ENCODE measurements at regions not wholly inside any gene's neighbourhood (a gene's known extent, or its start where the extent isn't known, plus 50 kb on each side); places are given as distances from the start of the nearest gene placed in this dataset.

DNA sequence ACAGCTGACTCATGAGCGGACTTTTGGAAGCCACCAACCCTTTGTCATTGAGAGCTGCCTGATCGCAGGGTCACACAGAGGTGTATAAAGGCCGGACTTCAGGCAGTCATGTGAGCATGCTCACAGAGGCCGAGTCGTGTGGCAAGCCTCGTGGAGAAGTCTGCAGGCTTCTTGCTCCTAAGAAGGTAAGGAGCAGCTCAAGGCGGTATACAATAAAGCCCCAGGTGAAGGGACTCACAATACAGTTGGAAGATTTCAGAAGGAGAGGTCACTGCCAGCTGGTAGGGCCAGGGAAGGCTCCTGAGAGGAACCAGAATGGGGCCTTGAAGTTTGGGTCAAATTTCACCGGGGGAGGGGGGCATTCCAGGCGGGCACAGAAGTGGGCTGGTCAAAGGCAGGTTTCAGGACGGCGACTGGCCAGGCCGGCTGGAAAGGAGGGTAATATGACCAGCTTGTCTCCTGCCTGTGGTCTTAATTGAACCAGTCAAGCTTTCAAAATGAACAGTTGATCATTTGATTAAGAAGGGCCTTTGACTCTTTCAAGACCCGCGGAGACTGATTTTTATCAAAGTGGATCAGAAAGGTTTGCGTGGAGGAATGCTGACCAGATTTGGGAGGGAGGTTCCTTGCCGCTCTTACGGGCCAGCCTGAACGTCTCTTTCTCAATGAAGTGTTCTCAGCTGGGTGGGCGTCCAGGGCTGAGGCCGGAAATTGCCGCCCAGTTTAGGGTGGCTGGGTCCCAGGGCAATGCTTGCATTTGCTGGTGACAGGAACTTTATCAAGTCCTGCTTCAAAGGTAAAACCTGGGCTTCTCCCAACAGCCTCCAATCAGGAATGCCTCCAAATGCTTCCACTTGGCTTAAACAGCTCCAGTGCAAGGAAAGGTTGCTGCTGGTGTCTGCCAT is 178.6 kb downstream of the EMX2 start:
- DNase-seq = peak in 1 of 2 experiments; percentile 12

DNA sequence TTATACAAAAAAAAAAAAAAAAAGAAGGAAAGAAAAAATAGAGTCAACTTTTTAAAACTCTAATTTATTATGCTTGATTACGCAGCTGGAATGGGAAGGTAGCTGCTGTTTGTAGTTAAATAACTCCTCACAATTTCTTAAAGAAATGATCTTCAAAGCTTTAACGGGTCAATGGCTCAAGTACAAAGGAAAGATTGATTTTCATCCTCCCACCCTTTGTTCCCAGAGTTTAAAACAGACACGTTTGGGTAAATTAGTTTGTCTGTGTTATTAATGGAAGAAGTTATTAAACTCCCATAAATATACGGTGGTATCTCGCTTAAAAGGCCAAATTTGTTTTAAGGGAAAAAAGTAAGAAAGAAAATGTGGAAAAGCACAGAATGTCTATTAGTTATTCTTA is 179.3 kb downstream of the EMX2 start:
- DNase-seq = no peak

DNA sequence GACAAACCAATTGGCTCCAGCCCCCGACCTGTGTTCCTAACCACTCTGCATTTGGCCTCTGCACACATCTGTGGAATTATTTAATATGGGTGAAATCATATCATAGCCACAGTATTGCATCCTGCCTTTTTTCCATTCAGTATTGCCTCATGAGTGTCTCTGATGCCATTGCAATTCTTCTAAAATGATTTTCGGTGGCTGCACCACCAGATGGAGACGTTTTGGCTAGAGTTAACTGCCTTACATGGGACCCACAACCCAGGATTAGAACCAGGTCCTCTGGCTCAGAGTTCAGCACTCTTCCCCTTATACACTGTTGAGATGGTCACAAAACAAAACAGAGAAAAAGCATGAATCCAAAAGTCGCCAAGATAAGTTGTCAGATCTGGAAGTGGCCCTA is 180.8 kb downstream of the EMX2 start:
- no peak for DNase-seq

DNA sequence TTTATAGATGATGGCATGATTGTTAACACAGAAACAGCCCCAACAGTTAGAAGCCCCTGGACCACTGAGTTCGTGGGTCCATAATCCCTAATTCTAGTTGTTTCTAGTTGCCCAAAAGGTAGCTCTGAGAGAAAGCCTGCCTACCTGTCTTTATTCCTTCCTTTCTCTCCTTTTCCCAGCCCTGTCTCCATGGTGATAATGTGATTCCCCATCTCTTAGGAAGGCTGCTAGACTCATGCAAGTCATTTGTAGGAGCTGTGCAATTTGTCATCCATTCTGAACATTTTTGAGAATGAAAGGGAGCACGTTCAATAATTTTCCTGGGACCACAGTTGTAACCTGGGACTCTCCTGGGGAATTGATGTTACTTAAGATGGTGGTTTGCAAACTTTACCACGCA is 183.4 kb downstream of the EMX2 start:
- DNase-seq = no peak

DNA sequence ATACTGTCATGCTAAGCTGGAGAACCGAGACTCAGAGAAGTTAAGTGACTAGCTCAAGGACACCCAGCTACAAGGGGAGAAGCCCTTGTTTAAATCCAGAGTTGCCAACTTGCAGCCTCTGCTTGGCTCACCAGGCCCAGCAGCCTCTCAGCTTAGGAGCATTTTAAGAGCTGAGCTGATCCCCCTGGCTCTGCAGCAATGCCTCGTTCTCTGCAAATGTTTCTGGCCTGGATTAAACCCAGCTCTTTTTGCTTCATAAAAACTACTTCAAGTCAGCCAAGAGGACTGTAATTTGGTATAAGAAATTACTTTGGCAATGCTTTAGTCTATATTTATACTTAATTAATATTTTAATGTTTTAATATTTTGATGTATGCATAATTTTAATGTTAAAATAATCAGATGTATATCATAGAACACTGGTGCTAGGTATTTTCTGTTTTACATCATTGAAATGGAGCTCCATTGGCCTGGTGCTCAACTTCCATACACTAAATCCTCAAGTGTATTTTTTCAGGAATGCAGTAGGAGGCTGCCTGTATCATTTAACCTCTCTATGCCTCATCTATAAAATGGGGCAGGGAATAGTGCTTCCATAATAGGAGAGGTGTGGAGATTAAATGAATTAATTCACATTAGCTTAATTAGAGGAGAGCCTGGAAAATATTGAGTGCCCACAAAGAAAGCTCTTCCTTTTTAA is 184.2 kb downstream of the EMX2 start:
- DNase-seq = no peak

DNA sequence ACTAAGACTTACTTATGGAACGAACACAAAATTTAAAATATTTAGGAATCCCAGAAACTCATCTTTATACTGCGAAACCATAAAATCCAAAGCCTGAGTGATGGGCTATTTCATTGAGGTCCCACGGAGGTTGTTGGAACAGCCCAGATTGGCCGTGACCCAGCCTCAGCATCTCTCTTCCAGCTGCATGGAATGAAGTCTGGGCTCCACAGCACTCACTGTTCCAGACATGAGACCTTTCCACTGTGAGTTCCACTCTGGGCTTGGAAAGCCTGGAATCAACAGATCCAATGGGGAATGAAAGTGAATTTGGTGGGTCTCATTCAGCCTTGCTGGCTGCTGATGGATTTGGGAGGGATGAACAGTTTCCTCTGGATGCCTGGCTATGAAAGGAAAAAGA is 184.9 kb downstream of the EMX2 start:
- no peak for DNase-seq

DNA sequence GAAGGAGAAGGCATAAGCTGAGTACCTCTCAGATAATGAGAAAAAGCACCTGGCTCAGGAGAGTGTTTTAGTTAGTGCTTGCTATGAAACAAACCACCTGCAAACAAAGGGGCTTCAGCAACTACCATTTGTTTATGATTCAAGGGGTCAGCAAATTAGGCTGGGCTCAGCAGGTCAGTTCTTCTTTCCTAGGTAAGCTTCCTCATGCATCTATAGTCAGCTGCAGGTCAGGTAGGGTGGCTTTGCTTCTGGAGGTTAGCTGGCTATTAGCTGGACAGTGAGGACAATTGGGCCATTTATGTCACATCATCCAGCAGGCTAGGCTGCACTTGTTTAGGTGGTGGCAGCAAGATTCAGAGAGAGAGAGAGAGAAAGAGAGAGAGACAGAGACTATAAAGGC is 185.5 kb downstream of the EMX2 start:
- no peak for DNase-seq

DNA sequence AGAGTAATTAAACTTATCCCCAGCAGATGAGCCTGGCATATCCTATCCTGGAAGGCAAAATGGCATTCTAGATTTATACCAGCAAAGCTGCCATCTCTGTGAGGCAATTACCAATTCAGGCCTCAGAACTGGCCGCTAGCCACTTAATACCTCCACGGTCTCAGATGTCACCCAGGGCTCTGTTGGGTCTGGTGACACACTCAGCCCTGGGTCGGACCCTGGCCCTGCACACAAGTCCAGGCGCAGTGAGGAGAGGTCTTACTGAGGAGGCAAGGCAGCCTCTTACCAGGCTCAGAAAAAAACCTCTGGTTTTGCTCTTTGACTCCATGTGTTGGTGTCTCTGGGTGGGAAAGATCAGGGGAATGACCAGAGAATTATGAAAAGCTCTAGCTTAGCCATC is 186.6 kb downstream of the EMX2 start:
- no peak for DNase-seq

DNA sequence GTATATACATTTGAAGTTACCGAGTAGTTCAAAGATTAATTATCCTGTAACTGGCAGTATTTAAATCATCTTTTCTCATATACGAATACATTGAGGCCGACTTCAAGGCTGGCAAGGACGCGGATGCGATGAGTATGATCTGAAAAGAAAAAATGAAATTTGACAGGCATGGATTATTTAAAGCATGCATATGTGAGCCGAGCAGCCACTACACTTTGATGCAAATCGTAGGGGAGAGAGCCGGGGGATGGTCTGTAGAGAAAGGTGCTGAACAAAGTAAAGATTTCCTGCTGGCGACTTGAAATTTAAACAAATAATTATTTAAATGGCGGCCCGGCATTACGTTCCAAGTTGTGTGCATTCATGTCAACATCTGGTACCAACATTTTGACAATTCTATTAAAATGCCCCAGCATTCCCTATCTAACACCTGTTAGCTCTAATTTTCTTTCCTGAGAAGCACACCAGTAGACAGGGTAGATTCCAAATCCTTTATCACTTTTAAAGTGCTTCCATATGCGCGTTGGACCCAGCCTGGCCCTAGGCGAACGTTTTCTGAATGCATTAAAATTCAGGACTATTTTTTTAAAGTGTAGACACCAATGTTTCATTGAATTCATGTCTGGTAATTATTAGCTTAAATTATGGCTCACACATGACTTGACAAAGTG is 188.7 kb downstream of the EMX2 start:
- DNase-seq = peak; percentile 10 to 52

DNA sequence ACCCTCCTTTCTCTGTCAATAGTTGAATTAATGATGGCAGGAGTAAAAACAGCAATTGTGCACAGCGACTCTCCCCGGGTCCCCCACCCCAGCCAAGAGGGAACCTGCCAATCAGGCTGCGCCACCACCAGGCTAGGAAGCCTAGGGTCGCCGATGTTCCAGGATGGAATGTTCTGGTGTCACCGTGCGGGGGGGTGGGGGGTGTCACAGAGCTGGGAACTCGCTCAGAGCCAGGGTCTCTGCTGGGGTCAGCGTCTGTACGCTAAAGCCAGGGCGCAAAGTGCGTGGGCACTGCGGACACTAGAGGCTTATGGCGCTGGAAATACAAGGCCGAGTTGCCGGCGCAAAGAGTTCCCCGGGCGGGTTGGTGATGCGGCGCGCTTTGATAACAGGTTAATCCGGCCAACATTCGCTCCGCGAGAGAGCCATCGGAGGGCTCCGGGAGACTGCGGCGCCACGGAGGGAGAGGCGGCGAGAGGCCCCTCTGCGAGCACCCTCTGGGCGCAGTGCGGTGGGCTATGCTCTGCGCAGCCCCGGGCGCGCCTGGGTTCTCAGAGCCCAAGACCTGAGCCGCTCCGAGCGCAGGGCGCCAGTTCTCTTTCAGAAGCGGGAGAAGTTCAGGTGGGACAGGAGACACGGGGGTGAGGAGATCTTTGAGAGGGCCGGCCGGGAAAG is 192.3 kb downstream of the EMX2 start:
- DNase-seq = no peak

DNA sequence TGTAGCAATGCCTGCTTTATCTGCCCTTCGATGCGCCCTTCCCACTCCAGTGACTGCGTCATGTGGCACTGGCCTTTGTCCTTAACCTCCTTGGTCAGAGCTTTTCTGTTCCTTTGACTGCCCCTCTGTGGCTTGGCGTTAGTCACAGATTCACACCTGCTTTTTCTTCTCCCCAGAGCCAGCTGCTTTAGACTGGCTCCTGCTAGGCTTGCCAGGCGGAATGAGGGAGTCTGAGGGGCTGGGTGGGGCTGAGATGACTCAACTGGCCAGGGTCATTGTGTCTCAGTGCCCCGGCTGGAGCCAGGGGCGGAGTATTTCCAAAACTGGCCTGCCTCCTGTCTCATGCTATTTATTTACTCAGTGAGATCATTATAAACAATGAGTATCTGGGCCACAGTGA is 194.1 kb downstream of the EMX2 start:
- no peak for DNase-seq

DNA sequence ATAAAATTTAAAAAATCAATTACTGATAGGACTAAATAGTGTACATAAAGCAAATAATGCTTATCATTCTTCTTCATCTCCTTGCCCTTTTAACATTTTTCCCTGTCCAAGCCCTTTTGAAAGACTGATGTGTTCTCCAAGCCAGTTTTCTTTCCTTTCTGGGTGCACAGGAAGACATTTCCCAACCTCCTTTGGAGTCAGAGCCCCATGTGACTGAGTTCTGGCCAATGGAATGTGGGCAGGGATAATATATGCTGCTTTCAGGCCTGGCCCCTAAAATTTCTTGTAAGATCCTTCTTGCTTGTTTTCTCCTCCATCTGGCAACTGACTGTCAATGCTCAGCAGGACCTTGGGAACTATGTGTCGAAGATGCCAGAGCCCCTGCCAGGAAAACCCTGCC is 197.5 kb downstream of the EMX2 start:
- DNase-seq = no peak

DNA sequence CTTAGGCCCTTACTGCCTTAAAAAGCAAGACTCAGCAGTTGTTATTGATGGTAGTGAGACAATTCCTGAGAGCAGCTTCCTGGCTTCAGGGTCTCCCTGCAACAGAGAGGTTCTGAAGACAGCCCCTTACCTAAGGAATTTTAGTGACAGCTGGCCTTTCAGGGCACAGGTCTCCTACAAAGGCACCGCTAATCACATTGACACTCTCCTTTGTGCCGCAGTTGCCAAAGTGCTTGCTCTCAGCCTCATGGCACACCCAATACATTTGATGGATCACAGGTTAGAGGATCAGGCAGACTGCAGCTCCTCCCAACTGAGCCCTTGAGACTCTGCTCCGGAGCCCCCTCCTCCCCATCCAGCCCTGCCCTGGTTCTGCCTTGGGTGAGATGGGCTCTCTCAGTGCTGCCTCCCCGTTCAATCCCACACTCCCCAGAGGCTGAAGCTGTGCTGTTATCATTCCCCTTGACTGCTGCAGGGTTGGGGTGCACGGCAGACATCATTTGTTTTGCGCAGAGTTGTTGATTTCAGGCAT is 198.2 kb downstream of the EMX2 start:
- no peak for DNase-seq

DNA sequence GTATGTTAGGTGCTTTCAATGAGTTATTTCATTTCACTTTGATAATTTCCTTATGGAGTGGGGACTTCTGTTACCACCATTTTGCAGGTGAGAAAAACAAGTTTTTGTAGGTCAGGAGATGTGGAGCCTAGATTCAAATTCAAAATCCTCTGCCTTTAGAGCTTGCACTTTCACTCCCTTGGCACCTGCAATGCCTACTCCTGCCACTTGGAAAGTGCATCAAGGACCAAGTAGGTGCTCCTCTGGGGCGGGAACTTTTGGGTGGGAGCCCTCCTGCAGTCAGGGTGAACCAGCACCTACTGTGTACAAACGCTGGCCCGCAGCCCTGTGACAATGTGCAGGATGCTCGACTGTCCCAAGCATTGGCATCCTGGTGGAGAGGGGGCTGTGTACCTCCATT is 199.0 kb downstream of the EMX2 start:
- no peak for DNase-seq

DNA sequence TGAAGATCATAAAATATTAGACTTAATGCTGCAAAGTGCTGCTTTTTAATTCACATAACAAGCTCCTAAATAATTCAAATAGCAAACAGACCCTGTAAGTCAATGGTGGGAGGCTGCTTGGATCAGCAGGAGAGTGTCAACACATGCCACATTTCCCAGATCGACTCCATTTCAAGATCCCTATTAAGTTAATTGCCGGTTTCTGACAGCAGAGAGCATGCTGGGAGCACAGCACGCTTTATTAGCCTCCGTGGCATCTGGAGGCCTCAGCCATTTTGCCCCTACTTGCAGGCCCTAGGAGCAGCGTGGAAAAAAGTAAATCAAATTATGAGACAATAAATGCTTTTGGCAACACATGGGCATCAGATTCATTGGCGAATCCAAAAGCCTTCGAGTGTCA is 201.0 kb downstream of the EMX2 start:
- DNase-seq = no peak

DNA sequence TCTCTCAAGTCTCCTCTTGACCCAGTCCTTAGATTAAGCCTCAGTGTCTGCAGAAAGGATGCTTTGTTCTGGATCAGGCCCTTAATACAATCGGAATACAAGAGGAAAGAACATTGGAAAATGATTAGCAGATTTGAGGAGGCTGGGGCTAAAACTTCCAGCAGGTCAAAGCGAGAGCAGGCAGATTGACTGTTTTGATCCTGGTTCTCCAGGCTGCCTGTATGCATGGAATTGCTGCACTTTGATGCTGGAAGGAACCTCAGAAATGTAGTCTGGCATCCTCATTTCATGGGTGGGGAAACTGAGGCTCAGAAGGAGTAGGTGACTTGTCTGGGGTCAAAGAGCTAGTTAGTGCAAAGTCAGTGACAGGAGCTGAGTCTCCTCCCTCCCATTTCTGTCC is 202.8 kb downstream of the EMX2 start:
- no peak for DNase-seq

DNA sequence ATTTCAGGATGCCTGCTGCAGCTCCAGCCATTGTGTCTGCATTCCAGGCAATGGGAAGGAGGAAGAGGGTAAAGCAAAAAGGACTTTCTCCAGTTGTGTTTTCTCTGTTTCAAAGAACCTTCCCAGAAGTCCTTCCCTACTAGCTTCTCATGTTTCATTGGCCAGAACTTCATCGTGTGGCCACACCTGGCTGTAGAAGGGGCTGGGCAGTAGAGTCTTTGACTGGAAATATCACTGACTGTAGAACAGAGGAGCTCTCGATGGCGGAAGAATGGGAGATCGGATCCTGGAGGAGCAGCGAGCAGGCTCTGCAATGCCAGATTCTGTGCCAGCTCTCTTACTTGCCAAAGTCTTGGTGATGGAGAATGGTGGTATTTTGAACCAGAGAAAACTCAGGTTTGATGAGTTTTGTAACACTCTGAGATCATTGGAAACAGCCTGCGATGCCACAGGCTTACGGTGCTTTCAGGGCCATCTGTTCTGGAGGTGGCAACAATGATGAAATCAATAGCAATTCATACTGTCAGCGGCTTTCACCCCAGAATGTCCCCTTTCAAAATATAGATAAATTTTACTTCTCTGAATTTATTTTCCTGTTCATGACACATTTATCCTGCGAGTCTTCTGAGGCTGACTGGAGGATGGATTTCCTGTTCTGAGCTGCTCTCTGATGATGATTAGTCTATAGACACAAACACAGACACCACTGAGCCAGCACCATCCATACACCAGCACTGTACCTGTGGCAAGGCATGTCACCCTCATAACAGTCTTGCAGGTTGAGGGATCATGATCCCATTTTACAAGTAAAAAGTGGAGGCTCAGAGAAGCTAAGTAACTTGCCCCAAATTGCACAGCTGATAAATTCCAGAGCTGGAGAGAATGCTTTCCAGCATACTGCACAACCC is 204.2 kb downstream of the EMX2 start:
- DNase-seq = no peak

DNA sequence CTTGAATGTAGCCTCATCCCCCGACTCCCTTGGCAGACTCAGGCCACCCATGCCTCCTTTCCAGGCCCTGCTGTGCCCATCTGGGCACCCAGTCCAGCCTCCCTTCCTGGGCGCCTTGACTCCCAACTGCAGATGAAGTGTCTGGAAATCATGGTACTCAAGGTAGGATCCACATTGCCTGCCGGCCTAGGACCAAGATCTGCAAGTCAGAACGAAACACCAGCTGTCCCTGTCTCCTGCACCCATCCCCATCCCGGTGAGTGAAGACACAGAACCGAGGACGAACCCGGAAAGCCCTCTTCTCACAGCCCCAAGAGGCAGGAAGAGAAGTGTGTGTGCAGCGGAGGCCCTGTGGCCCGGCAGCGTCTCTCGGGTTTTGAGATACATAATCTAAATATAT is 205.1 kb downstream of the EMX2 start:
- DNase-seq = no peak

DNA sequence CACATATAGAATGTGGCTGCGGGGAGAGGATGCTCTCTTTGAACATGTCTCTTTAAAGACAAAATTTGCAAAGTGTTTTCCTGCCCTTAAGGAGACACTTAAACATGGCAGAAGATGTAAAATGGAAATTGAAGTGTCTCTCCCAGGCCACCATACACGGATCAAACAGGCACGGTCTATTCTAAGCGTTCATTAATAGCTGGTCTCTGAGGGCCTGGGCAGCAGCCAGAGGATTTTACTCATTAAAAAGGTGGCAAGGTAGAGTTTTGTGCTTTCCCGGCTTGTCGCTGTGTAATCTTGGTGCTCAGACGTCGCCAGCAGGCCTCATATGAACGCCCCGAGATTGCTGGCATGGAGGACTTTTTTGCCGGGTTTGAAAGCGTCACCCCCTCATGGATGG is 205.5 kb downstream of the EMX2 start:
- DNase-seq = no peak

DNA sequence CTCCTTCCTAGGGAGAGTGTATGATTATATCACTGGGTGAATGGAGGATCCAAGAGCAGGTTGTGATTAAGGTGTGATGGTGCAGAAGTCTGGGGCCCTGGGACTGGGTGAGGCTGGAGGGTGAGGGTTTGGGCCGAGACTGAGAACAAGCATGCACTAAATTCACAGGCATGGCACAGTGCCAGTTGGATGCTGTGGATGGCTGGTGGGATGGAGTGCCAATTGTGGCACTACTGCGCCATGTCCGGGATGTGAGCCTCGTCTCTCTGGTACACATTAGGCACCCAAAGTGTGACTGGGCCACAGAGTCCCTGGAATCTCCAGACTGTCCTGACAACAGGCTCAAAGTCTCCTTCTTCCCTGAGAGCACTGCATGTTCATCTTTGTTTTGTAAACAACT is 208.1 kb downstream of the EMX2 start:
- no peak for DNase-seq

DNA sequence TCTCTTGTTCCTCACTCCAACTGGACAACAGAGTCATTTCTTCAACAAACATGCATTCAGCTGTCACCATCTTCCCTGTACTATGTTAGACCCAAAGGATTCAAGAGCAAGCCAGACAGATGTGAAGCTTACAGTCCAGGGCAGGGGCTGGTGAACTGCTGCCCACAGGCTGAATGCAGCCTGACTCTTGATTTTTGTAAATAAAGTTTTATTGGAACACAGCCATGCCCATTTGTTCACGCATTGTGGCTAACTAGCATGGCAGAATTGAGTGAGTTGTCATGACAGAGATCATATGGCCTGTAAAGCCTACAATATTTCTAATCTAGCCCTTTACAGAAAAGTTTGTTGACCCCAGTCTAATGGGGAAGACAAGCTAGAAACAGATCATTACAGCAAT is 208.7 kb downstream of the EMX2 start:
- no peak for DNase-seq

DNA sequence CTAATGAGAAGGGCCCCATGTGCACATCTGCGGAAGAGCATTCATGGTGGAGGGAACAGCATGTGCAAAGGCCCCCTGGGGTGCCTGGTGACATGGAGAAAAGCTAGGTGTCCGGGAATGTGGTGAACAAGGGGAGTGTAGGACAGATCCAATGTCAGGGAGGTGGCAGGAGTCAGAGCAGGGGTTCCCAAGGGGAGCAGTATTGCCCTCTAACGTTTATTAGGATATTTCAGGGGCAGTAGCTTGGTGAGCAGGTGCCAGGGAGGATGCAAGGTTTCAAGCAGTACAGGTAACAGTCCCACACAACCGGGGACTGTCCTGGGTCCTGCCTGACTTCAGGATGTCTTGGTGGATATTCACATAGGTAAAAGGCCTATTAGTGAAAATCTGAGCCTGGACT is 209.6 kb downstream of the EMX2 start:
- no peak for DNase-seq
